Astrocyte of the cerebellum (primary cell): ENCODE measurements at regions not wholly inside any gene's neighbourhood (a gene's known extent, or its start where the extent isn't known, plus 50 kb on each side); places are given as distances from the start of the nearest gene placed in this dataset.

Experiments used
- DNase-seq: peaks from one replicate; pipeline ENCODE4 v3.0.0-alpha.2; 2011; ENCODE audit warnings: low read depth
- H3K4me3 ChIP-seq: 2 replicates; pipeline ENCODE4 v1.5.1; 2011; ENCODE audit warnings: mild to moderate bottlenecking, low read depth, low read length, moderate library complexity
- CTCF ChIP-seq: IDR thresholded peaks from 2 replicates; pipeline ENCODE4 v1.5.1; 2012; ENCODE audit warnings: low read length, low read depth, moderate library complexity, mild to moderate bottlenecking; ENCODE audit errors: missing control alignments
- in situ Hi-C: cut with HindIII; loops from 2 replicates; pipeline ENCODE4 v1.10.0; 2017; ENCODE audit warnings: low sequenced_read_pairs

GRCh38 chr10:109624939-109625338 is 298.4 kb downstream of the XPNPEP1 start:
- H3K4me3 ChIP-seq: no peak overlapping the region
- in situ Hi-C loops: no loop called here
- no peak for TF ChIP-seq CTCF
- no peak for DNase-seq

DNA sequence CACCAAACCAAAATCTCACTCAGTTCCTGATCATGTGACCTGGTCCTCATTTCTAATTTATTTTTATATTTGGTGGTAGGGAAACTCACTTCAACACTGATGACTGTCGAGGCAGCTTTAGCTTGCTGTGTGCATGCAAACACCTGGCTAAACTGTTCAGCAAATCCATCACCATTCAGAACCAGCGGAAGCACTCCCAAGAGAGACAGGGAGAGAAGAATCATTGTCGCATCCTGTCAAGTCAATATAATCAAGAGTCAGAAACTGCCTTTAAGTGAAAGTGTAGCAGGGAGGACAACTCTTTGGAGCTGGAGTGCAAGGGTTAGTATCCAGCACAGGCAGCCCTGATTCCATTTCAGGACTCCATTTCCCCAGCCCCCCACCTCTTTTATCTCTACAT is 300.7 kb downstream of the XPNPEP1 start:
- no peak for TF ChIP-seq CTCF
- H3K4me3 ChIP-seq: no peak overlapping the region
- no peak for DNase-seq
- in situ Hi-C loops: no loop called here

- no peak overlapping the region for H3K4me3 ChIP-seq
- in situ Hi-C loops: no loop called here
- no peak for TF ChIP-seq CTCF
- no peak for DNase-seq
Measured at GRCh38 chr10:109620396-109620795, 302.9 kb downstream of the XPNPEP1 start.

GRCh38 chr10:109619914-109620313 is 303.4 kb downstream of the XPNPEP1 start:
- DNase-seq: no peak
- no peak for TF ChIP-seq CTCF
- in situ Hi-C loops: no loop called here
- H3K4me3 ChIP-seq: no peak overlapping the region

DNA sequence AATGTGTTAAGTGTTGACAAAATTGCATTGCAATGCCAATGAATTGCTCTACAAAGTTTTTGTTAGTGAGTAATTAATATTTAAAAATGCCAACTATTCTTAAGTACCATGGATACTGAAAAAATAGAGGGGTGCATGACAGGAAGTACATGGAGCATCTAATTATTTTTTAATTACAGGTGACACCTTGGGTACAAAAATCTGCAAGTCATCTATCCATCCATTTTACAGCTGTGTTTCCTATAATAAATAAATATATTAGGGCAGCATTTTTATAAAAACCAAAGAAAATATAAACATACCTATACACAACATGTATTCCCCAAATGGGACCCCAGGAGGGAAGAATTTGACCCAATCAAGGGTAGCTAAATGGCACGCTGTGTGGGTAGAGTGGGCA is 304.6 kb downstream of the XPNPEP1 start:
- TF ChIP-seq CTCF: no peak
- no peak for DNase-seq
- no peak overlapping the region for H3K4me3 ChIP-seq
- in situ Hi-C loops: no loop called here

- TF ChIP-seq CTCF: no peak
- H3K4me3 ChIP-seq: no peak overlapping the region
- DNase-seq: no peak
- in situ Hi-C loops: no loop called here
Measured at GRCh38 chr10:109618301-109618700, 305.0 kb downstream of the XPNPEP1 start.
